Mammary epithelial cell (primary cell): ENCODE measurements at regions not wholly inside any gene's neighbourhood (a gene's known extent, or its start where the extent isn't known, plus 50 kb on each side); places are given as distances from the start of the nearest gene placed in this dataset.

Source experiments
- EZH2 ChIP-seq: IDR thresholded peaks from 2 replicates; pipeline ENCODE4 v1.6.1; 2012; ENCODE audit warnings: low read length, inconsistent platforms, borderline replicate concordance
- TF ChIP-seq, protein P1 (sequence below), 2 donors: IDR thresholded peaks in 1 of 2; conservative IDR thresholded peaks in 1 of 2; 2 replicates each; pipeline ENCODE4 v1.5.1; 2011 to 2012; ENCODE audit warnings: inconsistent platforms in 2 of 2, low read length in 2 of 2, mild to moderate bottlenecking in 2 of 2, control low read depth in 1 of 2, low read depth in 1 of 2; ENCODE audit not compliant: insufficient read depth in 1 of 2; ENCODE audit errors: extremely low read depth in 1 of 2

DNA sequence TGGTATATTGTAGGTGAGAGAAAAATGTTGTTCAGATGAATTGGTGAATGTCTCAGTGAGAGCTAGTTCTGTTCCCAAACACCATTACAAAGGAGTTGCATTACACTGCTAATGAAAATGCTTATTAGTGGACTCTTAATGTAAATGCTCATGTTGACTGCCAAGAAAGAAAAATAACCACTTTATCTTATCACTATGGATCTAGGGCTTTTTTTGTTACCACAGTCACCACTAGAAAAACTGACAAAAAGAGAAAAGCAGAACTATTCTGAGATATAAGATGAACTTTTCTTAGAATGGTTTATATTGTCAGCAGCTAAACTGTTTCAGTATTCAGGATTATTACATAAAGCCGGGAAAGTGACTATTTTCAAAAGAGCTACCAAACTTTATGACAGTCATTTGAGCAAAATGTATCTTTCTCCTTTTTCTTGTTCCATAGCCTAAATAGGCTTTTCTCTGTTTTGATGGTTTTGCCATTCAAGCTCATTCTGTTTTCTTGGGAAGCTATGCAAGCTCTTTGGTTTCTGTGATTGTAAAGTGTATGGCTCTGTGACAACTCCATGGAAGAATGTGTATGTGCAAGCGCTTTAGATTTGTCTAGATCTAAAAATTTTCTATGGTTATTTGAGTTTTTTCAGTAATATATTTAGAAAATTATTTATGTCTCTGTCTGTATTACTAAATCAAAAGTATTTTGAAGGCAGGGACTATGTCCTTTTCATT is 64.2 kb upstream of the DPH5 start:
- TF ChIP-seq EZH2: no peak
- TF ChIP-seq, protein P1, sequence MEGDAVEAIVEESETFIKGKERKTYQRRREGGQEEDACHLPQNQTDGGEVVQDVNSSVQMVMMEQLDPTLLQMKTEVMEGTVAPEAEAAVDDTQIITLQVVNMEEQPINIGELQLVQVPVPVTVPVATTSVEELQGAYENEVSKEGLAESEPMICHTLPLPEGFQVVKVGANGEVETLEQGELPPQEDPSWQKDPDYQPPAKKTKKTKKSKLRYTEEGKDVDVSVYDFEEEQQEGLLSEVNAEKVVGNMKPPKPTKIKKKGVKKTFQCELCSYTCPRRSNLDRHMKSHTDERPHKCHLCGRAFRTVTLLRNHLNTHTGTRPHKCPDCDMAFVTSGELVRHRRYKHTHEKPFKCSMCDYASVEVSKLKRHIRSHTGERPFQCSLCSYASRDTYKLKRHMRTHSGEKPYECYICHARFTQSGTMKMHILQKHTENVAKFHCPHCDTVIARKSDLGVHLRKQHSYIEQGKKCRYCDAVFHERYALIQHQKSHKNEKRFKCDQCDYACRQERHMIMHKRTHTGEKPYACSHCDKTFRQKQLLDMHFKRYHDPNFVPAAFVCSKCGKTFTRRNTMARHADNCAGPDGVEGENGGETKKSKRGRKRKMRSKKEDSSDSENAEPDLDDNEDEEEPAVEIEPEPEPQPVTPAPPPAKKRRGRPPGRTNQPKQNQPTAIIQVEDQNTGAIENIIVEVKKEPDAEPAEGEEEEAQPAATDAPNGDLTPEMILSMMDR (conservative IDR thresholded peaks at IDR 0.05 in 1 of 2, IDR thresholded peaks at IDR 0.05 in 1 of 2; ENCODE audit: extremely low read depth in 1 of 2, insufficient read depth in 1 of 2, low read depth in 1 of 2, low read length in 2 of 2): no peak
